ENCODE measurements at regions not wholly inside any gene's neighbourhood (a gene's known extent, or its start where the extent isn't known, plus 50 kb on each side); places are given as distances from the start of the nearest gene placed in this dataset.

GRCh38 chr3:174675406-174675805 lies 183.7 kb upstream of the NAALADL2 start:
- DNase-seq, result no peak

GRCh38 chr3:174681784-174682183 lies 177.3 kb upstream of the NAALADL2 start:
- DNase-seq, result no peak

GRCh38 chr3:174685796-174686195 lies 173.3 kb upstream of the NAALADL2 start:
- no peak for DNase-seq

- no peak for DNase-seq
Measured at GRCh38 chr3:174697310-174697709, 161.8 kb upstream of the NAALADL2 start.

GRCh38 chr3:174700736-174701135 lies 158.4 kb upstream of the NAALADL2 start:
- no peak for DNase-seq

- no peak for DNase-seq
Measured at GRCh38 chr3:174710612-174711011, 148.5 kb upstream of the NAALADL2 start.

- DNase-seq, result no peak
Measured at GRCh38 chr3:174715386-174715785, 143.7 kb upstream of the NAALADL2 start.

- no peak for DNase-seq
Measured at GRCh38 chr3:174716956-174717505, 142.1 kb upstream of the NAALADL2 start.

GRCh38 chr3:174720717-174721116 lies 138.4 kb upstream of the NAALADL2 start:
- DNase-seq, result no peak

GRCh38 chr3:174725303-174725702 lies 133.8 kb upstream of the NAALADL2 start:
- DNase-seq, result no peak

- no peak for DNase-seq
Measured at GRCh38 chr3:174737966-174738365, 121.2 kb upstream of the NAALADL2 start.

GRCh38 chr3:174749143-174749542 lies 110.0 kb upstream of the NAALADL2 start:
- DNase-seq, result no peak

GRCh38 chr3:174755833-174756829 lies 103.0 kb upstream of the NAALADL2 start:
- DNase-seq, result no peak

GRCh38 chr3:174758943-174759342 lies 100.2 kb upstream of the NAALADL2 start:
- no peak for DNase-seq

GRCh38 chr3:174767406-174767805 lies 91.7 kb upstream of the NAALADL2 start:
- DNase-seq, result no peak

GRCh38 chr3:174767853-174768382 lies 91.2 kb upstream of the NAALADL2 start:
- no peak for DNase-seq

- DNase-seq, result no peak
Measured at GRCh38 chr3:174769171-174769570, 90.0 kb upstream of the NAALADL2 start.

GRCh38 chr3:174775603-174776002 lies 83.5 kb upstream of the NAALADL2 start:
- no peak for DNase-seq

GRCh38 chr3:174776123-174776522 lies 83.0 kb upstream of the NAALADL2 start:
- DNase-seq, result no peak

- no peak for DNase-seq
Measured at GRCh38 chr3:174776636-174777035, 82.5 kb upstream of the NAALADL2 start.

- DNase-seq, result no peak
Measured at GRCh38 chr3:174777813-174778212, 81.3 kb upstream of the NAALADL2 start.

GRCh38 chr3:174783502-174783901 lies 75.6 kb upstream of the NAALADL2 start:
- no peak for DNase-seq

GRCh38 chr3:174784206-174784934 lies 74.8 kb upstream of the NAALADL2 start:
- no peak for DNase-seq
